HCT116 (cell line): ENCODE measurements at regions not wholly inside any gene's neighbourhood (a gene's known extent, or its start where the extent isn't known, plus 50 kb on each side); places are given as distances from the start of the nearest gene placed in this dataset.

Experiments used
- ATAC-seq: fragments of 200-7000 bp; cut with Tn5 transposase; 2 replicates; pipeline ENCODE4 v1.9.1; 2020; ENCODE audit warnings: mild to moderate bottlenecking, moderate library complexity
- BruUV-seq: library from RNA; stranded (reverse); fragments of 400-500 nt; replicated peaks from 2 replicates; lab custom pipeline; 2021; lab: Mats Ljungman, UMichigan
- CTCF ChIA-PET: fragments of 300-600 bp; sonication (Branson Sonifier 250); formaldehyde crosslinking; loops from one replicate; lab custom pipeline; 2021; ENCODE audit warnings: antibody characterized with exemption; lab: Charles Lee
- POLR2A ChIA-PET: fragments of 300-600, 350-600 bp; sonication (Branson Sonifier 250); formaldehyde crosslinking; loops from one replicate; lab custom pipeline; 2021; ENCODE audit warnings: antibody characterized with exemption; lab: Charles Lee
- RAD21 ChIA-PET, 2 experiments: fragments of 300-600 bp; sonication (Branson Sonifier 250); formaldehyde crosslinking; loops; one replicate each; lab custom pipeline; 2023; ENCODE audit warnings: low total read pairs in 2 of 2; ENCODE audit not compliant: uncharacterized antibody in 2 of 2, unreplicated experiment in 2 of 2, low non-redundant PET in 1 of 2; lab: Charles Lee
- DNase-seq: peaks from one replicate; pipeline ENCODE4 v3.0.0-alpha.2; 2010; ENCODE audit warnings: low read depth, low spot score
- H2AFZ ChIP-seq: fragments of 200-600 bp; shearing (Covaris generic), sonication (generic); 2 replicates; pipeline ENCODE4 v1.6.1; 2017; ENCODE audit warnings: low read depth, mixed run types, mixed read lengths, antibody characterized with exemption, low read length; ENCODE audit not compliant: poor library complexity, severe bottlenecking
- H3K27ac ChIP-seq: 2 replicates; pipeline ENCODE4 v1.5.1; 2012; ENCODE audit warnings: low read depth, low read length
- H3K27me3 ChIP-seq: fragments of 200-600 bp; sonication (generic); 2 replicates; pipeline ENCODE4 v1.6.1; 2016; ENCODE audit warnings: mixed run types, low read length, mixed read lengths; ENCODE audit not compliant: insufficient read depth
- H3K36me3 ChIP-seq, 2 experiments: fragments of 200-500 bp in 1 of 2; fragments of 200-600 bp in 1 of 2; sonication (Bioruptor generic) in 1 of 2; sonication (generic) in 1 of 2; 2 replicates each; pipeline versions ENCODE4 v1.5.1 to v1.6.1; 2014 to 2016; ENCODE audit warnings: low read length in 2 of 2, inconsistent platforms in 1 of 2, mixed read lengths in 1 of 2, mixed run types in 1 of 2; ENCODE audit not compliant: insufficient read depth in 2 of 2, control insufficient read depth in 1 of 2
- H3K4me1 ChIP-seq, 2 experiments: fragments of 200-600 bp in 1 of 2; sonication (generic) in 1 of 2; 2 replicates each; pipeline versions ENCODE4 v1.5.1 to v1.6.1; 2012 to 2017; ENCODE audit warnings: low read length in 2 of 2, inconsistent platforms in 1 of 2, mild to moderate bottlenecking in 1 of 2, mixed read lengths in 1 of 2, mixed run types in 1 of 2, moderate library complexity in 1 of 2; ENCODE audit not compliant: insufficient read depth in 2 of 2, control insufficient read depth in 1 of 2
- H3K4me2 ChIP-seq: fragments of 200-600 bp; sonication (generic); 2 replicates; pipeline ENCODE4 v1.6.1; 2017; ENCODE audit warnings: mixed run types, low read length, mixed read lengths
- H3K4me3 ChIP-seq, 2 experiments: fragments of 200-600 bp in 1 of 2; sonication (generic) in 1 of 2; replicated peaks in 1 of 2; 2 replicates each; pipeline ENCODE4 v1.5.1; 2011 to 2016; ENCODE audit warnings: low read length in 2 of 2, control low read depth in 1 of 2, low read depth in 1 of 2, mild to moderate bottlenecking in 1 of 2, mixed read lengths in 1 of 2, mixed run types in 1 of 2
- H3K79me2 ChIP-seq: fragments of 200-600 bp; sonication (generic); 2 replicates; pipeline ENCODE4 v1.6.1; 2017; ENCODE audit warnings: mild to moderate bottlenecking, mixed run types, low read length, moderate library complexity, mixed read lengths; ENCODE audit not compliant: insufficient read depth
- H3K9ac ChIP-seq: fragments of 200-600 bp; sonication (generic); 2 replicates; pipeline ENCODE4 v1.6.1; 2016; ENCODE audit warnings: low read length, mixed read lengths
- H3K9me2 ChIP-seq: fragments of 200-600 bp; sonication (generic), shearing (Covaris generic); 2 replicates; pipeline ENCODE4 v1.6.1; 2017; ENCODE audit warnings: mixed run types, mild to moderate bottlenecking, moderate library complexity; ENCODE audit not compliant: insufficient read depth
- H3K9me3 ChIP-seq, 2 experiments: fragments of 200-500 bp in 1 of 2; fragments of 200-600 bp in 1 of 2; sonication (Bioruptor generic) in 1 of 2; sonication (generic) in 1 of 2; 2 replicates each; pipeline ENCODE4 v1.6.1; 2014 to 2017; ENCODE audit warnings: low read length in 2 of 2, mixed read lengths in 2 of 2, inconsistent platforms in 1 of 2, low read depth in 1 of 2, mild to moderate bottlenecking in 1 of 2, mixed run types in 1 of 2, moderate library complexity in 1 of 2; ENCODE audit not compliant: control insufficient read depth in 1 of 2, insufficient read depth in 1 of 2
- H4K20me1 ChIP-seq: fragments of 200-600 bp; sonication (generic), shearing (Covaris generic); 2 replicates; pipeline ENCODE4 v1.6.1; 2017; ENCODE audit warnings: mixed run types, mild to moderate bottlenecking, moderate library complexity; ENCODE audit not compliant: insufficient read depth
- EGR1 ChIP-seq: IDR thresholded peaks from 2 replicates; pipeline ENCODE4 v1.6.1; 2012; ENCODE audit warnings: low read depth
- FOSL1 ChIP-seq: IDR thresholded peaks from 2 replicates; pipeline ENCODE4 v1.6.1; 2012; ENCODE audit warnings: low read depth
- POLR2A ChIP-seq: IDR thresholded peaks from 2 replicates; pipeline ENCODE4 v1.7.0; 2011; ENCODE audit warnings: borderline replicate concordance; ENCODE audit not compliant: insufficient read depth, insufficient read length; ENCODE audit errors: extremely low read depth
- POLR2AphosphoS5 ChIP-seq: IDR thresholded peaks from 2 replicates; pipeline ENCODE4 v1.6.1; 2011; ENCODE audit warnings: mild to moderate bottlenecking, low read depth, low read length, moderate library complexity
- RAD21 ChIP-seq: IDR thresholded peaks from 2 replicates; pipeline ENCODE4 v1.6.1; 2012; ENCODE audit warnings: low read depth, mild to moderate bottlenecking
- SP1 ChIP-seq: IDR thresholded peaks from 2 replicates; pipeline ENCODE4 v1.6.1; 2012; ENCODE audit warnings: low read depth
- SRF ChIP-seq: IDR thresholded peaks from 2 replicates; pipeline ENCODE4 v1.6.1; 2012; ENCODE audit warnings: low read depth
- YY1 ChIP-seq: IDR thresholded peaks from 2 replicates; pipeline ENCODE4 v1.6.1; 2011; ENCODE audit warnings: low read length, low read depth, moderate library complexity, mild to moderate bottlenecking; ENCODE audit not compliant: insufficient replicate concordance; ENCODE audit errors: extremely low read depth
- intact Hi-C: fragments of 100-400 bp; cut with micrococcal nuclease; formaldehyde crosslinking; loops from 2 replicates; pipeline ENCODE4 v1.10.0; 2022
- TF ChIP-seq, protein P1 (sequence below): IDR thresholded peaks from 2 replicates; pipeline ENCODE4 v1.6.1; 2012
- TF ChIP-seq, protein P2 (sequence below): IDR thresholded peaks from 2 replicates; pipeline ENCODE4 v1.6.1; 2012
- TF ChIP-seq, protein P3 (sequence below): IDR thresholded peaks from 2 replicates; pipeline ENCODE4 v1.6.1; 2012; ENCODE audit warnings: low read depth
- TF ChIP-seq, protein P4 (sequence below): IDR thresholded peaks from 2 replicates; pipeline ENCODE4 v1.6.1; 2011; ENCODE audit warnings: mild to moderate bottlenecking, low read length, moderate library complexity; ENCODE audit not compliant: insufficient replicate concordance; ENCODE audit errors: extremely low read depth

DNA sequence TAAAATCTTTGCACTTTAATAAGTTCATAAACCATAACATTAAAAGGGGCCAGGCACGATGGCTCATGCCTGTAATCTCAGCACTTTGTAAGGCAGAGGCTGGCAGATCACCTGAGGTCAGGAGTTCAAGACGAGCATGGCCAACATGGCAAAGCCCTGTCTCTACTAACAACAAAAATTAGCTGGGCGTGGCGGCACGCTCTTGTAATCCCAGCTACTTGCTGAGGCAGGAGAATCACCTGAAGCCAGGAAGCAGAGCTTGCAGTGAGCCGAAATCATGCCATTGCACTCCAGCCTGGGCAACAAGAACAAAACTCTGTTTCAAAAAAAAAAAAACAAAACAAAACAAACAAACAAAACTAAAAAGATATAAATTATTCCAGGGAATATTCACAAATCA lies 595.2 kb upstream of the LCORL start:
- DNase-seq (no peak), ATAC-seq (no peak)
- CTCF ChIA-PET: no interaction called here
- H3K9me3 ChIP-seq: no peaks in the 10 kb centered on the region
- RAD21 ChIA-PET: no interaction called here
- peaks cover 4% of the 10 kb centered on the region; the same call in 1 of the 2 replicates for H3K27me3 ChIP-seq
- H3K9me2 ChIP-seq: no peaks in the 10 kb centered on the region
- no peak overlapping the region for H3K9ac ChIP-seq
- no peaks in the 10 kb centered on the region for H3K79me2 ChIP-seq
- no peak overlapping the region for H3K4me3 ChIP-seq
- TF ChIP-seq RAD21 (no peak), POLR2A (no peak), SRF (no peak), SP1 (no peak), YY1 (no peak), FOSL1 (no peak), POLR2AphosphoS5 (no peak), EGR1 (no peak)
- TF ChIP-seq, protein P1, sequence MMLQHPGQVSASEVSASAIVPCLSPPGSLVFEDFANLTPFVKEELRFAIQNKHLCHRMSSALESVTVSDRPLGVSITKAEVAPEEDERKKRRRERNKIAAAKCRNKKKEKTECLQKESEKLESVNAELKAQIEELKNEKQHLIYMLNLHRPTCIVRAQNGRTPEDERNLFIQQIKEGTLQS: no peak
- TF ChIP-seq, protein P2, sequence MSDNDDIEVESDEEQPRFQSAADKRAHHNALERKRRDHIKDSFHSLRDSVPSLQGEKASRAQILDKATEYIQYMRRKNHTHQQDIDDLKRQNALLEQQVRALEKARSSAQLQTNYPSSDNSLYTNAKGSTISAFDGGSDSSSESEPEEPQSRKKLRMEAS: no peak
- TF ChIP-seq, protein P3, sequence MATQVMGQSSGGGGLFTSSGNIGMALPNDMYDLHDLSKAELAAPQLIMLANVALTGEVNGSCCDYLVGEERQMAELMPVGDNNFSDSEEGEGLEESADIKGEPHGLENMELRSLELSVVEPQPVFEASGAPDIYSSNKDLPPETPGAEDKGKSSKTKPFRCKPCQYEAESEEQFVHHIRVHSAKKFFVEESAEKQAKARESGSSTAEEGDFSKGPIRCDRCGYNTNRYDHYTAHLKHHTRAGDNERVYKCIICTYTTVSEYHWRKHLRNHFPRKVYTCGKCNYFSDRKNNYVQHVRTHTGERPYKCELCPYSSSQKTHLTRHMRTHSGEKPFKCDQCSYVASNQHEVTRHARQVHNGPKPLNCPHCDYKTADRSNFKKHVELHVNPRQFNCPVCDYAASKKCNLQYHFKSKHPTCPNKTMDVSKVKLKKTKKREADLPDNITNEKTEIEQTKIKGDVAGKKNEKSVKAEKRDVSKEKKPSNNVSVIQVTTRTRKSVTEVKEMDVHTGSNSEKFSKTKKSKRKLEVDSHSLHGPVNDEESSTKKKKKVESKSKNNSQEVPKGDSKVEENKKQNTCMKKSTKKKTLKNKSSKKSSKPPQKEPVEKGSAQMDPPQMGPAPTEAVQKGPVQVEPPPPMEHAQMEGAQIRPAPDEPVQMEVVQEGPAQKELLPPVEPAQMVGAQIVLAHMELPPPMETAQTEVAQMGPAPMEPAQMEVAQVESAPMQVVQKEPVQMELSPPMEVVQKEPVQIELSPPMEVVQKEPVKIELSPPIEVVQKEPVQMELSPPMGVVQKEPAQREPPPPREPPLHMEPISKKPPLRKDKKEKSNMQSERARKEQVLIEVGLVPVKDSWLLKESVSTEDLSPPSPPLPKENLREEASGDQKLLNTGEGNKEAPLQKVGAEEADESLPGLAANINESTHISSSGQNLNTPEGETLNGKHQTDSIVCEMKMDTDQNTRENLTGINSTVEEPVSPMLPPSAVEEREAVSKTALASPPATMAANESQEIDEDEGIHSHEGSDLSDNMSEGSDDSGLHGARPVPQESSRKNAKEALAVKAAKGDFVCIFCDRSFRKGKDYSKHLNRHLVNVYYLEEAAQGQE: no peak
- TF ChIP-seq, protein P4, sequence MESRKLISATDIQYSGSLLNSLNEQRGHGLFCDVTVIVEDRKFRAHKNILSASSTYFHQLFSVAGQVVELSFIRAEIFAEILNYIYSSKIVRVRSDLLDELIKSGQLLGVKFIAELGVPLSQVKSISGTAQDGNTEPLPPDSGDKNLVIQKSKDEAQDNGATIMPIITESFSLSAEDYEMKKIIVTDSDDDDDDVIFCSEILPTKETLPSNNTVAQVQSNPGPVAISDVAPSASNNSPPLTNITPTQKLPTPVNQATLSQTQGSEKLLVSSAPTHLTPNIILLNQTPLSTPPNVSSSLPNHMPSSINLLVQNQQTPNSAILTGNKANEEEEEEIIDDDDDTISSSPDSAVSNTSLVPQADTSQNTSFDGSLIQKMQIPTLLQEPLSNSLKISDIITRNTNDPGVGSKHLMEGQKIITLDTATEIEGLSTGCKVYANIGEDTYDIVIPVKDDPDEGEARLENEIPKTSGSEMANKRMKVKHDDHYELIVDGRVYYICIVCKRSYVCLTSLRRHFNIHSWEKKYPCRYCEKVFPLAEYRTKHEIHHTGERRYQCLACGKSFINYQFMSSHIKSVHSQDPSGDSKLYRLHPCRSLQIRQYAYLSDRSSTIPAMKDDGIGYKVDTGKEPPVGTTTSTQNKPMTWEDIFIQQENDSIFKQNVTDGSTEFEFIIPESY: no peak
- H4K20me1 ChIP-seq: no peaks in the 10 kb centered on the region
- H3K4me1 ChIP-seq: no peaks in the 10 kb centered on the region
- intact Hi-C loops: no loop called here
- H3K27ac ChIP-seq: no peak overlapping the region
- no TSS peak for BruUV-seq
- no peaks in the 10 kb centered on the region for H3K36me3 ChIP-seq
- POLR2A ChIA-PET: no interaction called here
- H2AFZ ChIP-seq: no peak overlapping the region
- no peak overlapping the region for H3K4me2 ChIP-seq
